Activated CD4-positive, alpha-beta T cell treated with anti-CD3 and anti-CD28 coated beads, Interleukin-2, amount 50 U/mL, for 24 hours (primary cell): ENCODE measurements at regions not wholly inside any gene's neighbourhood (a gene's known extent, or its start where the extent isn't known, plus 50 kb on each side); places are given as distances from the start of the nearest gene placed in this dataset.
"Not testable (repeated sequence)": the region's sequence is repeated elsewhere in the genome, so short reads cannot be mapped to it uniquely, and the experiment has no call there.

Experiments
- DNase-seq, 2 donors: peaks; one replicate each; pipeline ENCODE4 v3.0.0-alpha.2; 2020; ENCODE audit warnings: low read depth in 1 of 2, low spot score in 1 of 2

DNA sequence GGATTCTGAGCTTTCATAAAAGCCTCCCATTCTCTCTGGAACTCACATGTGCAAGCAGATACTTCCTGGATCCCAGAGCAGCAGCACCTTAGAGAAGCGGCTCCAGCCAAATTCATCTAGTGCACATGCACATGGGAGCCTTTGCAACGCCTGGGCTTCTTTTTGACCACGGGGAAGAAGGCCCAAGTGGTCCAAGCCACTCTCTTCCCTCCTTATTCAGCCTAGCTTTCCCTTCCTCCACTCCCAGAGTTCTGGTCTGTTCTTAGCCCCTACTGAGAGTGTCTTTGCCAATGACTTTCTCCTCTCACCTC, 118.7 kb downstream of the ZNF365 start:
- DNase-seq: no peak

DNA sequence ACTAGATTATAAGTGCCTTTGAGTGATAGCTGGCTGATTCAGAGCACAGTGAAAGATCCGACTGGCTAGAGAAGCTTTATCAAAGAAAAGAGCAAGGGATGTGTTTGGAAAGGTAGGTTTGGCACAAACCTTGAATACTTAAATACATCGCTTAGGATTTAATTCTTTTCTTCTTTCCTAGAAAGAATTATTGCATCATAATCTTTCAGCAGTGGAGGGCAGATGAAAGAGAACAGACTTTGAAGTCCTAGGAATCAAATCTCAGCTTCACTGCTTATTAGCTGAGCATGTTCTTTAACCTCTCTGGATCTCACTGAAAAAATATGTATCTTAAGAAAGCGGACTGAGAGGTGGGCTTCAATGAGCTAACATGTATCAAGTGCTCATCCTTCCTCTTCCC, 122.8 kb downstream of the ZNF365 start:
- no peak for DNase-seq

DNA sequence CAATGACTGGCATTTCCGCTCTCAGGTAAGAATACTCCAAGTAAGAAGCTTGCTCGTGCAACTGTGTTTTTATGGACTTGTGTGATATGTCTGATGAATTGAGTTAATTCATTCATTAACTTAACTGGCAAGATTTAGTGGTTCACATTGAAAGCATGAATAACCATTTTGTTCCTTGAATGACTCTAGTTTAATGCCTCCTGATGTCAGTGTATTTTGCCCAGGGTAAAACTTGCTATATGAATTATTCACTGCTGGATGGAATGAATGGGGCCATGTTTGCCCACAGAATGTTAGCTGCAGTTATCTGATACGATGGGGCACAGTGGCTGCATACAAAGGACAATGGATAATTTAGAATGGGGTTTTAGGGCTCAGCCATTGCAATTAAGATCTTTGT, 124.1 kb downstream of the ZNF365 start:
- no peak for DNase-seq

DNA sequence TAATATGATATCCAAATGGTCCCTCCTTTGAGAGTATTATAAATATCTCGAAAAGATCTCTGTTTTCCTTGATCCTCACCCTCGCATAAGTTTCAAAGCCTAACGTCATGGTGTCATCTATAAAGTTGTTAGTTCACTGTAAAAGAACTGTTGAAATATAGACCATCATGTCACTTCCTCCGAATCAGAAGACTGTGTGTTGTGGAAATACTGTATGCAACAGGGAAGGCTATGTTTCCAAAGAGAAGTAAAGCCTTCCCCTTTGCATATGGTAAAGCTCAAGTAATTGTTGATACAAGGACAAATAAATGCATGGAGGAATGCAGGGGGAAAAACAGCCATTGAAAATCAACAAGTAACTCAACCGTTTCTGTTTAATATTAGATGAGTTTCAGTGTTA, 125.9 kb downstream of the ZNF365 start:
- not testable (repeated sequence) for DNase-seq

DNA sequence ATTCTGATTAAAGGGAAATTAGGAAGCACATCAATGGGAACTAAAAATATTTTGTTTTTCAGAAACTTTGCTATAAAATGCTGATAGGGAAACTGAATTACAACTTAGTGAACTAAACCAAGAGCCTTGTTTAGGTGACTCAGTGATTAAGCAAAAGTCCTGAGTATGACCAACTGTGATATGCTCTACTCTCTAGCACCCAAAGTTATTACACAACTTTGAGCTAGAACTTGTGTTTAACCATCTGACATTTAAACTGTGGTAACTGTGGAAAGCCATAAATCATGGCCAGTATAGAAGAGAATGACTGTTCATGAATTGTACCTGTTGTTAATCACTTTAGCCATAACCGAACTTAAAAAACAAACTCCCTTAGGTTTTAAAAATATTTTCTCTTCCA, 127.4 kb downstream of the ZNF365 start:
- DNase-seq: no peak

DNA sequence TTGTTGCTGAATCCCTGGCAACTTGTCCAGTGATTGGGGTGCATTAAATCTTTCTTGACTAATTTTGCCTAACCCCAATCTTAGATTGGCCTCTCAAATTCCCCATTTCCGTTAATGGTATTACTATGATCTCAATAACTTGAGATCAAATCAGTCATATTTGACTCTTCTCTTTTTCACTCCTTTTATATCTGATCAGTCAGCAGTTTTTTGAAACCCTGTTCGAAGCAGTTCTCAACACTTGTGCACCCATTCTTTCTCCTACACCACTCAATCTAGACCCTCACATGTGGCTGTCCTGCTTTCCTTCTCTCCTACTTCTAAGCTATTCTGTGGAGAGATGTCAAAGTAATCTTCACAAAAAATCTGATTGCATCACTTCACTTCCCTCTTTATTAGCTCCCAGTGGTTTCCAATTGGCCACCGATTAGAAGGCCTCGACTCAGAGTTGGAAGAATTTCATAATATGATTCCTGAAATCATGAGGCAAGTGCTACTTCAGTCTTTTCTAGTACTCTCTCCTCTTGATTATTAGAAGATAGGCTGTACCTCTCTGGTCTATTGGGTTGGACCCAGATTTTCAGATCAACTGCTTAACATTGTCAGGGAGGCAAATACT, 128.9 kb downstream of the ZNF365 start:
- no peak for DNase-seq

DNA sequence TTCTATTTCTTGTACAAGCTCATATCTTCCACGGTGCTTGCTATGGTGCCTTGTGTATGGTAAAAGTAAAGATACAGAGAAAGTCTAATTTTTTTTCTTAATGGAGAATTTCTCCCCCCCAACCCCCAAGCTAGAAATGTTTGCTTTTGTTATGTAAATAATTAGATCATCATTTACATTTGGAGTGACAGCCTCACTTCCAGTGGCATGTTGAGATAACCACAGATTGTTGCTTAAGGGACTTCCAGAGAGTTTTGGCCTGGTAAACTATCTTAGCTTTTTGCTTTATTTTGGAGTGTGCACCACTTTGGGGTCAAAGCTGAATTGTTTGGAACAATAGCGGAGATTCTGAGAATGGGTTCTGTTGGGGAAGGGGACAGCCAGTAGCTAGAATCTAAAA, 129.7 kb downstream of the ZNF365 start:
- DNase-seq: no peak

DNA sequence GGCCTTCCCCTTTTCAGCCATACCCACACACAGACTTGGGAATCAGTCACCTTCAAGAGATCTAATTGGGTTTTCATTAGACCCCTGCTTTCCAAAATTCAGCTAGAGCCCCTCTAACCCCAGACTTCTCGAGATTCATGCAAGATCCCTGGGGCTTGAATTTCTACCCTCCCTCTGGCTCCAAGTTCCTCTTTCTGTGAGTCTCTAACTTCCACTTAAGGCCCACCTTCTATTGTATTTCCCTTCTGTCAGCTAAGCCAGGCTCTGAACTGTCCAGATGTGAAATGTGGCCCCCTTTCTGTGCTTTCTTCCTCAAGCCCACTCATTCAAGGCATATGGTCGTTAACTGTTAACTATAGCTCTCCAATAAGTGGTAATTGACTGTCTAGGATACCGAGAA, 132.2 kb downstream of the ZNF365 start:
- DNase-seq: no peak

DNA sequence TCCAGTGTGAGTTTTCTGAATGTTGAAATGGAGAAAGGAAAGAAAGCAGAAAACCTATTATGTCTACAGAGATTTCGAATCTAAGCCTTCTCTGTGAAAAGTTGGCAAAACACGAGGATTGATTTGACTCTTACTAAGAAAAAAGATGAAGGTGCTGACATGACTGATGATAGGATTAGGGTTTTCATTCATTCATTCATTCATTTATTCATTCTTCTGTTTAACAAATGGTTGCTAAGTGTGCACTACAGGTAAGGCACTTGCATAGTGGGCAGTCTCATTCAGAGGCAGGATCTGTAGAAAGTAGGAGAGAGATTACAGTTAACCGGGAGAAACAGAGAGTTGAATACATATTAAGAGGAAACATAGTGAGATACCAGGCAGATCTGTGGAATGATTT, 137.1 kb downstream of the ZNF365 start:
- no peak for DNase-seq

DNA sequence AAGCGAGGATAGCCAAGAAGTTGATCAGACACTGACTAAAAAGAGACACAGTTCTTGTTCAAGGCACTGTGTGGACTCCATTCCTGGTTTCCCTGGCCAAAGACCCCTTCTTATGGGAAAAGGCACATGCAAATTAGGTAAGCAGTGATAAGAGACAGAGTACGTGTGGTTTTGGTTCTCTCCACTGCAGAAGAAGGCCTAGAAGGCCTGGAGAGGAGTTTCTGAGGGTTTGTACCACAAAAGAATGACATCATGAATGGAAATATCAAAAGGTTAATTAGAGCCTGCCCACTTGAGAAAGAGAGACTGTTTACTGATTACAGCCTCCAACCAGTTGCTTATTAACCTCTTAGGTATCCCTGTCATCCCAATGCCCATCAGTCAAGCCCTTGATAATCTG, 137.5 kb downstream of the ZNF365 start:
- no peak for DNase-seq

DNA sequence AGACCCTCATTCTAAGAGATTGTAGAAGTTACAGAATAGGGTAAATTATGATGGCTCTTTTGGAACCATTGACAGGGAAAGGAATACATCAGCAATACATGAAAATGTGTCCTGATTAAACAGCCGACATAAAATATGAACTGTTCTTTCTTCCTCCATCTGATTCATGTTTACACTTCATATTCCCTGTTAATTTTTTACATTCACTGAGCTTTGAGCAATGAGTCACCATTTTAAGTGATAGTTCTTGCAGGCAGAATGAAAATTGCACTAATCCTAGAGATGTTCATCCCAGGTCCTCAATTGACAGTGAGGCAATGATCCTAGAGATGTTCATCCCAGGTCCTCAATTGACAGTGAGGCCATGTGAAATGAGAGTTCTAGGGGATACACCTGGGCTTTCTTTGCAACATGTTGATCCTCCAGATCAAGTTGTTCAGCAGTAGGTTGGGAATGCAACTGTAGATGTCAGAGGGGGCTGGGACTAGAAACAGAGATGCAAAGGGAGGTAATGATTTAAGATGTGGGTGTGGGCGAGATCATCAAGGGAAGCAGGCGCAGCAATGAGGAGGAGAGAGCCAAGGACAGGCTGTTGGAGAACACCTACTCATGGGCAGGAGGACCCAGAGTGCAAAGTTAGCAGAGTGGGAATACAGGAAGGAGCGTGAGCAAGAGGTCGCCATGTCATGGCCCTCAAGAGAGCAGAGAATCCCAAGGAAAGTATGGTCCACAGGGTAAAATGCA, 138.7 kb downstream of the ZNF365 start:
- DNase-seq: no peak

DNA sequence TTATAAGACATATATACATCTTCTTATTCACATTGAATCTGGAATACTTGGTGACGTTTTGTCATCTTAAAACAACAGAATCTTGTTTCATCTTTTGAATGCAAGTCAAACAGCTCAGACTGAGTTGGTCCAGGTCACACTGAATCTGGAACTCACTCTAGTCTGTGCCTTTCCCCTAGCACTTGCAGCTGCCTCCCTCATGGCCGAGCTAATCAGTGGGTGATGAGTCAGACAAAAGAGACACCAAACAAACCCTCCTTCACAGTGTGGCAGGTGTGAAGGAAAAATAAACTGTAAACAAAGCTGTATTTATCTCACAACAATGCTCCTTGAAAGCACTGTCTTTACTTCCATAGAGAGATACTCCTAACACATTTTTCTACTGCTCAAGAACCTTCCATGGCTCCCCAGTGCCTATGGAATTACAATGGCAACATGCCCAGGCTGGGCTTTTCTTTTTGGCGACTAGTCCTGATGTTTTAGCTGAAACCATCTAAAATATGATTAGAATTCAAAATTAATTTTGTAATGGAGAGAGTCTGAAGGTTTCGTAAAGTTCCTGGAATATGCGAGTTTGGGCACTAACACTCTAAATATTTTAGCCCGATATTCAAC, 140.0 kb downstream of the ZNF365 start:
- DNase-seq: no peak

DNA sequence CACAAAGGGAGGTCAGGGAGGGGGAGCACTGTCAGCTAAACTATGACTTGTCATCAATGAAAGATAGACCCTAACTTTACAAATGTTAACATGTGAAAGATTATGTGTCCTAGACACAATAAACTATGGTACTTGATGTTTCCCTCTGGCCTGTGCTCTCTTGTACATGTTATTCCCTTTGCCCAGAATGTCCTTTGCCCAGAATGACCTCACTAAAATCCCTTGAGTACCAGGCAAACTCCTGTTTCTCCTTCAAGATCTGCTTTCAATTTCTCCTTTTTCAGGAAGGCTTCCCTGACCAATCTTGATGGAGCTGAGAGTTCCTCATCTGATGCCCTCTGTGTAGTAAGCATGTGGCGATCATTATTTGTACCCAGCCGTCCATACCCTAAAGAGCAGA, 143.1 kb downstream of the ZNF365 start:
- no peak for DNase-seq

DNA sequence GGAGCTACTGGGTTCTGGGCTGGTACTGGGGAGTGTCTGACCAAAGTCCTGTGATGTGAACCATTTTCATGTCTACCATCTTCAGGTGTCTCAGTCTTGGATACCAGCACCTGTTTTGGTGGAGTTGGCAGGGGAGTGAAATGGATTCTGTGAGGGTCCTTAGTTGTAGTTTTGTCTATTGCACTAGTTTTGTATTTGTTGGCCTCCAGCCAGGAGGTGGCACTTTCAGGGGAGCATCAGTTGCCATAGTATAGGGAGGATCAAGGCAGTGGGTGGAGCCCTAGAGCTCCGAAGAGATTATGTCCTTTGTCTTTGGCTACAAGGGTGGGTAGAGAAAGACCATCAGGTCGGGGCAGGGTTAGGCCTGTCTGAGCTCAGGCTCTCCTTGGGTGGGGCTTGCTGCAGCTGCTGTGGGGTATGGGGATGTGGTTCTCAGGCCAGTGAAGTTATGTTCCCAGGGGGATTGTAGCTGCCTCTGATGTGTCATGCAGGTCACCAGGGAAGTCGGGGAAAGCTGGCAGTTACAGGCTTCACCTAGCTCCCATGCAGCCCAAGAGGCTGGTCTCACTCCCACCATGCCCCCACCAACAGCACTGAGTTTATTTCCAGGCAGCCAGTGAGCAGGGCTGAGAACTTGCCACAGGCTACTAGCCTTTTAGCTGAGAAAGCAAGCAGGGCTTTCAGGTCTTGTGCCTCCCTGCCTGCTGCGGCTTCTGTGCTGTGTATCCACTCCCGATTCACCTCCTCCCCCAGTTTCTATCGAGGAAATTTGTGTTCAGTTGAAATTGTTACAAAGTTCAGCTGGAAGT, 153.1 kb downstream of the ZNF365 start:
- no peak for DNase-seq

DNA sequence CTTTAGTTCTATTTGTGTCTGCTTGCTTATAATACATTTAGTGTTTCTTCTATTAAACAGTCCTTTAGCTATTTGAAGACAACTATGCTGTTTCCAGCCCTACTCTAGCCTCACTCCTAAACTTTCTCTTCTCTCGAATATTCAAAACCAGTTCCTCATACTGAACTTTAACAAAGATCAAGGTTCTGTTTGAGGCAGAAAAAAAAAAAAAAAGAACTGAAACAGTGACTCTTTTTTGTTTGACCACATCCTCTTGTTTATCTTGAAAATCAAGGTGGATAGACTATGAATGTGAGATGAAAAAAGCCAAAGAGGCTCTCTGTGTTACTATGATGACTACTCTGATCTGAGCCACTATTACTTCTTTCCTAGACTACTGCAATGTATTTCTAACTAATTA, 154.3 kb downstream of the ZNF365 start:
- DNase-seq: no peak

DNA sequence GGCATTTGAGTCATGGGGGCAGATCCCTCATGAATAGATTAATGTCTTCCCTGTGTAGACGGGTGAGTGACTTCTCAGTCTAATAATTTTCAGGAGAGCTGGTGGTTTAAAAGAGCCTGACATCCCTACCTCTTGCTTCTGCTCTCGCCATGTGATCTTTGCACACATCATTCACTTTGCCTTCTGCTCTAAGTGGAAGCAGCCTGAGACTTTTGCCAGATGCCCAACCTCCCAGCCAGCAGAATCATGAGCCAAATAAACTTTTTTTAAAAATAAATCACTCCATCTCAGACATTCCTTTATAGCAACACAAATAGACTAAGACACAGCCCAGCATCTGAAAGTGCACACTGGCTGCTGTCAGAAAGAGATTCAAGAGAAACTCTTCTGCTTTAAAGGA, 155.2 kb downstream of the ZNF365 start:
- DNase-seq: no peak

DNA sequence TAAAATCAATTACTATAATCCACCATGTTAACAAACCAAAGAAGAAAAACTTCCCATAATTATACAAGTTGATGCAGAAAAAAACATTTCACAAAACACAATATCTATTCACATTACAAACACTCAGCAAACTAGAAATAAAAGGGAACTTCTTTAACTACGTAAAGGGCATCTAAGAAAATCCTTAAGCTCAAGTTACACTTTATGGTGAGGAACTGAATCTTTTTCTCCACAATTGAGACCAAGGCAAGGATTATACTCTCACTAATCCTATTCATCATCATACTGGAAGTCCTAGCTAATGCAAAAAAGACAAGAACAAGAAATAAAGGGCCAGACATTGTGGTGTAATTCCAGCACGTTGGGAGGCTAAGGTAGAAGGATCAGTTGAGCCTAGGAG, 159.9 kb downstream of the ZNF365 start:
- DNase-seq: no peak

DNA sequence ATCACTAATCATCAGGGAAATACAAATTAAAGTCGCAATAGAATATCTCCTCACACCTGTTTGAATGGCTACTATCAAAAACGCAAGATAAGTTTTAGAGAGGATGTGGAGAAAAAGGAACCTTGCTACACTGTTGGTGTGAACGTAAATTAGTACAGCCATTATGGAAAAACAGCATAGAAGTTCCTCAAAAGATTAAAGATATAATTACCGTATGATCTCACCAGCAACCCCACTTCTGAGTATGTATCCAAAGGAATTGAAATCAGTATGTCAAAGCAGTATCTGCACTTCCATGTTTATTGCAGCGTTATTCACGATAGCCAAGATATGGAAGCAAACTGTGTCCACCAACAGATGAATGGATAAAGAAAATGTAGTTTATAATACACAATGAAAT, 164.4 kb downstream of the ZNF365 start:
- no peak for DNase-seq

DNA sequence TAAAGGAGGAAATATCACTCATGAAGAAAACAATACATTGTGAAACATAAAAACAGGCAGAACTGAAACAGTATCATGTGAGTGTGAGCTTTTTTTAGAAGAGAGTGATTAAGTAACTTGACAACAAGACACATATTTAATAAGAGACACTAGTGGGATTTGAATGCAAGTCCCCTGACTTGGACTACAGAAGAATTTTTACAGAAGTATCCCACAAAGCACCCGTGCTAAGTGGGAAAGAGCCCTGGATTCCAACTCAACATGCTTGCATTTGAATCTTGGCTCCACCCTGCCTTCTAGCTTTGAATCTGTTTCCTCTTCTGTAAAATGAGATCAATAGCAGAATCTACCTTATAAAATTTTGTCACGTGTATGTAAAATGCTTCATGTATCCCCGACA, 166.2 kb downstream of the ZNF365 start:
- DNase-seq: no peak

DNA sequence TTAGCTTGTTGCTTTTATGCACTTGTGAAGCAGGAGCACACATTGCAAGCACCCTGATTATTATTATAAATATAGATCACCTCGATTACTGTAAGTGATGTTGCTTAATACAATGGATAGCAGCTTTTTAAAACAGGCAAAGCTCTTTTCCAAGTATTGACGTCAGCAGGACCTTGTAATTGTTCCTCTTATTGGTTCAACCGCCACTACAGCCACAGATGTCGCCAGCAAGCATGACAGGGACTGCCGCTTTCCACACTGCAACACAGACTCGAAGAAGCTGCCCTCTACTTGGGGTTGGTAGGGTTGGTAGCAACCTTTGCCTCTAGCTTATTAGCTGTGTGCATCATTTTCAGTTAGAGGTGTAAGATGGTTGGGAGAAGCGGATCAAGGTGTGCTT, 167.6 kb downstream of the ZNF365 start:
- no peak for DNase-seq

DNA sequence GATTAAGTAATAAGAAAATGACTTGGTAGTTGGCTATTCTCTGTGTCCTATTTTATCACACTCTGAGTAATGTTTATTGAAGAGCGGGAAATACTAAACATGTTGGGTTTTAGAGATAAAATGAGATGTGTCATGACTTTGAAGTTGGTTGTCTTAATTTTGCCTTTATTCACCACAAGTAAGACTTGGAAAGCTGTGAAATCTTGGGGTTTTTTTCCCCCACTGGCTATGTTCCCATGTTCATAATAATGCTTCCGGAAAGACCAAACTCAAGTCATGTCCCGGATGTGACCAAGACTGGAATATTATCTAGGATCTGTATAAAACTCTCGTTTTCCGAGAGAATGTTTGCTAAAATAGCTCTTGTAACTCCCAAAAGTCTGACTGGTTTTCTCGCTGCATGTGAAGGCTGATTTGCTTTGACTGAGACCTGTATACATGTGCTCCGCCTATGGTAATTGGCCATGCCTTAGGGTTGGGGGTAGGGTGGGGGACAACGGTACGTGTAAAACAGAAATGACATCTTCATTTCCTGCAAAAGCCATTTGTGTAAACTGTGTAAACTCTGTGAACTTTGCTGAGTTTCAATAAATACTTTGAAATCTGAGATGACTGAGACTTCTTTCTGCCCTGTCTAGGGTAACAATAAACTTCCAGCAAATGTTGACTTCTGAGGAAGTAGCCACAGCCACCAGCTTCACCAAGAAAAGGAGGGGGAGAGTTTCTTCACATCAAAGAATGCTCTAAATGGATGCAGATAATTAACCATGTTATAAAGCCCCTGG, 169.6 kb downstream of the ZNF365 start:
- no peak for DNase-seq
